22Rv1 (cell line): ENCODE measurements at regions not wholly inside any gene's neighbourhood (a gene's known extent, or its start where the extent isn't known, plus 50 kb on each side); places are given as distances from the start of the nearest gene placed in this dataset.

Source experiments
- CTCF ChIP-seq: fragments of 450-650 bp; IDR thresholded peaks from 2 replicates; pipeline ENCODE4 v1.5.1; 2017; ENCODE audit warnings: mild to moderate bottlenecking
- ZFX ChIP-seq: fragments of 450-650 bp; IDR thresholded peaks from 2 replicates; pipeline ENCODE4 v1.6.1; 2017; ENCODE audit warnings: antibody characterized with exemption, borderline replicate concordance

GRCh38 chr2:145260674-145261073 lies 740.8 kb upstream of the ZEB2 start:
- TF ChIP-seq ZFX (no peak), CTCF (no peak)
